Esophagus muscularis mucosa (tissue), 4 donors: ENCODE measurements at regions not wholly inside any gene's neighbourhood (a gene's known extent, or its start where the extent isn't known, plus 50 kb on each side); places are given as distances from the start of the nearest gene placed in this dataset.
A peak's percentile ranks its signal among the peaks of the same experiment; 100 is the strongest.

ENCODE experiments used
- DNase-seq: peaks from one replicate; pipeline ENCODE4 v3.0.0-alpha.2; 2017; ENCODE audit errors: extremely low spot score
- H3K27ac ChIP-seq, 4 donors: fragments of 200-600 bp; sonication (generic); replicated peaks in 1 of 4; 1 replicate in 3 of 4; 2 replicates in 1 of 4; pipeline ENCODE4 v1.5.1; 2016 to 2019; ENCODE audit warnings: mild to moderate bottlenecking in 1 of 4
- H3K27me3 ChIP-seq, 4 donors: fragments of 200-600 bp; sonication (generic); one replicate each; pipeline versions ENCODE4 v1.5.1 to v1.6.0; 2016 to 2019
- H3K36me3 ChIP-seq, 4 donors: fragments of 200-600 bp; sonication (generic); one replicate each; pipeline ENCODE4 v1.5.1; 2016 to 2019
- H3K4me1 ChIP-seq, 4 donors: fragments of 200-600 bp; sonication (generic); one replicate each; pipeline ENCODE4 v1.5.1; 2016 to 2019
- H3K4me3 ChIP-seq, 4 donors: fragments of 200-600 bp; sonication (generic); 1 replicate in 2 of 4; 2 replicates in 2 of 4; pipeline ENCODE4 v1.5.1; 2016 to 2019; ENCODE audit warnings: mild to moderate bottlenecking in 4 of 4, moderate library complexity in 1 of 4
- H3K9me3 ChIP-seq, 4 donors: fragments of 200-600 bp; sonication (generic); 1 replicate in 3 of 4; 2 replicates in 1 of 4; pipeline ENCODE4 v1.5.1; 2016 to 2019
- CTCF ChIP-seq, 3 experiments: fragments of 200-600 bp in 2 of 3; fragments of 450-650 bp in 1 of 3; sonication (generic) in 2 of 3; IDR thresholded peaks; one replicate each; pipeline ENCODE4 v1.5.1; 2017 to 2019; ENCODE audit warnings: antibody characterized with exemption in 3 of 3, mild to moderate bottlenecking in 2 of 3, moderate library complexity in 1 of 3
- EP300 ChIP-seq: sonication (generic); formaldehyde crosslinking; IDR thresholded peaks from one replicate; pipeline ENCODE4 v1.6.1; 2017; ENCODE audit warnings: antibody characterized with exemption
- POLR2A ChIP-seq: fragments of 450-650 bp; IDR thresholded peaks from one replicate; pipeline ENCODE4 v1.6.1; 2017; ENCODE audit warnings: antibody characterized with exemption, moderate library complexity, mild to moderate bottlenecking, low read depth
- POLR2AphosphoS5 ChIP-seq, 2 donors: sonication (generic); formaldehyde crosslinking; IDR thresholded peaks; one replicate each; pipeline ENCODE4 v1.6.1; 2017; ENCODE audit warnings: antibody characterized with exemption in 2 of 2
- WGBS: methylation state at CpG from one replicate; pipeline ENCODE4 v1.1.5; 2018; 5-methylcytosine and 5-hydroxymethylcytosine counted together
- intact Hi-C: fragments of 100-400 bp; cut with DNase I; formaldehyde crosslinking; loops from one replicate; pipeline ENCODE4 v1.15.1; 2023

- TF ChIP-seq POLR2AphosphoS5 (IDR thresholded peaks at IDR 0.05) (no peak), POLR2A (no peak), CTCF (IDR thresholded peaks at IDR 0.05) (no peak), EP300 (no peak)
- Histone ChIP-seq H3K4me3 (no peak overlapping the region), H3K27ac (no peak overlapping the region), H3K9me3 (peaks cover 0 to 7% (median 2%) of the 10 kb centered on the region in 4 donors), H3K4me1 (peaks cover 3 to 47% (median 34%) of the 10 kb centered on the region in 4 donors), H3K36me3 (no peaks in the 10 kb centered on the region), H3K27me3 (no peaks in the 10 kb centered on the region)
- no peak for DNase-seq
- intact Hi-C loops, result no loop called here
- 92% methylated on average over 1 of the region's 1 CpG for WGBS
Measured at GRCh38 chr12:19844224-19844623, 404.9 kb downstream of the AEBP2 start.

GRCh38 chr12:19846574-19846973, 407.3 kb downstream of the AEBP2 start:
- peaks cover 3 to 49% (median 34%) of the 10 kb centered on the region in 4 donors for H3K4me1 ChIP-seq
- H3K36me3 ChIP-seq, result no peaks in the 10 kb centered on the region
- no peak for DNase-seq
- peak overlapping the region; percentile 68 to 78 (median 74) for H3K27ac ChIP-seq
- intact Hi-C loops, result no loop called here
- H3K27me3 ChIP-seq, result no peaks in the 10 kb centered on the region
- 42% methylated on average over 3 of the region's 3 CpGs for WGBS
- no peak overlapping the region for H3K4me3 ChIP-seq
- peaks cover 0 to 14% (median 10%) of the 10 kb centered on the region in 4 donors for H3K9me3 ChIP-seq
- TF ChIP-seq POLR2A (no peak), POLR2AphosphoS5 (IDR thresholded peaks at IDR 0.05) (peak in 1 of 2 donors; percentile 13), CTCF (IDR thresholded peaks at IDR 0.05) (no peak), EP300 (no peak)

GRCh38 chr12:19847294-19848059, 408.2 kb downstream of the AEBP2 start:
- Histone ChIP-seq H3K36me3 (no peaks in the 10 kb centered on the region), H3K4me1 (peaks cover under 1 to 39% (median 27%) of the 10 kb centered on the region in 4 donors), H3K27ac (peak overlapping the region; percentile 68 to 78 (median 74)), H3K4me3 (peak overlapping the region in 3 of 4 donors; percentile 8 to 24 (median 22)), H3K27me3 (no peaks in the 10 kb centered on the region), H3K9me3 (peaks cover 0 to 14% (median 10%) of the 10 kb centered on the region in 4 donors)
- no peak for DNase-seq
- TF ChIP-seq POLR2AphosphoS5 (IDR thresholded peaks at IDR 0.05) (peak in 1 of 2 donors; percentile 81), POLR2A (no peak), CTCF (IDR thresholded peaks at IDR 0.05) (no peak), EP300 (peak; percentile 3)
- intact Hi-C loops, result no loop called here
- 22% methylated on average over 11 of the region's 11 CpGs for WGBS

- peaks cover 0 to 14% (median 10%) of the 10 kb centered on the region in 4 donors for H3K9me3 ChIP-seq
- TF ChIP-seq CTCF (IDR thresholded peaks at IDR 0.05) (no peak), EP300 (no peak), POLR2A (no peak), POLR2AphosphoS5 (IDR thresholded peaks at IDR 0.05) (no peak)
- no peaks in the 10 kb centered on the region for H3K27me3 ChIP-seq
- H3K27ac ChIP-seq, result peak overlapping the region; percentile 68 to 78 (median 74)
- no peak overlapping the region for H3K4me3 ChIP-seq
- H3K4me1 ChIP-seq, result peaks cover 0 to 31% (median 21%) of the 10 kb centered on the region in 4 donors
- intact Hi-C loops, result no loop called here
- WGBS, result 100% methylated on average over 2 of the region's 2 CpGs
- no peaks in the 10 kb centered on the region for H3K36me3 ChIP-seq
- DNase-seq, result no peak
Measured at GRCh38 chr12:19848421-19848820, 409.1 kb downstream of the AEBP2 start.
